Inflammatory macrophage (primary cell): ENCODE measurements at regions not wholly inside any gene's neighbourhood (a gene's known extent, or its start where the extent isn't known, plus 50 kb on each side); places are given as distances from the start of the nearest gene placed in this dataset.

ENCODE experiments used
- DNase-seq, 2 donors: peaks; one replicate each; pipeline ENCODE4 v3.0.0-alpha.2; 2020 to 2022

DNA sequence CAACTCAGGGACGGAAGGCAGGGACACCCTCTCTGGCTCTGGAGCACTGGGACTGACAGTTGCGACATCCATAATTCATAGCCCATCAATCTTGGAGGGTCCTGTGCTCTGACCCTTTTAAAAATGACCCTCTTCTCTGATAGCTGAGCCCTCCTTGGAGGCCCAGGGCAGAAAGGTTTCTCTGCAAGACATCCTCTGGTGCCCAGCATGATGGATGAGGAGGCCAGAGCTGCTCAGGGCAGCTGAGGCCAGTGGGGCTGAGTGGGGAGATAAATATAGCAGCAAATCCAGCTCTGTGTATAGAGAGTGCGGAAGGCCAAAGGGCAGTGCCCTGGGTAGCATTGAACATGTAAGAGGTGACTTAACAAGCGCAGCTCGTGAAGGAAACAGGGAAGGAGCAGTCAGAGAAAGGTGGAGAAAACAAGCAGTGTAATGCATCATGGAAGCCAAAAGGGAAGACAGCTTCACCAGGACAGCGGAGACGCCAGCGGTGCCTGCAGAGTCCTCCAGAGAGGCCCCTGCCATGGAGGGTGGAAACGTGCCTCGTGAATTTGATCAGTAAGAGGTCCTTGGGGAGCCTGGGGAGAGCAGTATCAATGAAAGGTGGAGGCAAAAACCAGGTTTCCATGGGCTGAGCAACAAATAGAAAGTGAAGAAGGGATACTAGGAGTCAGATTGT is 50.4 kb upstream of the FMOD start:
- no peak for DNase-seq

DNA sequence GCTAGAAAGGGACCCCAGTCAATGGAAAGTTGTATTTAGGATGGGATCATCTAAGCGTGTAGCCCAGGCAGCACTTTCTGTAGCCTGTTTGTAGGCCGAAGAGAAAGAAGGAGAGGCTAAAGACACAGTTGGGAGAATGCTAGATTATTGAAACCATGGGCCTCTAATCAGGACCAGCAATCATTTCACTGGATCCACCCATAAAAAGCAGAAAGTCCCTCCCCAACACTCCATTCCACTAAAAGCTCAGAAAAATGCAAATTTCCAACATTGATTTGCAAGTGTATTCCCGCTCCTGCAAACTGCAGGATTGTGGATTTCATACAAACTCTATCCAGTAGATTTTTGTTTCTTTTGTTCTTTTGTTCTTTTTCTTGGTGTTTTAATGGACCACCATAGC is 51.2 kb upstream of the FMOD start:
- no peak for DNase-seq

DNA sequence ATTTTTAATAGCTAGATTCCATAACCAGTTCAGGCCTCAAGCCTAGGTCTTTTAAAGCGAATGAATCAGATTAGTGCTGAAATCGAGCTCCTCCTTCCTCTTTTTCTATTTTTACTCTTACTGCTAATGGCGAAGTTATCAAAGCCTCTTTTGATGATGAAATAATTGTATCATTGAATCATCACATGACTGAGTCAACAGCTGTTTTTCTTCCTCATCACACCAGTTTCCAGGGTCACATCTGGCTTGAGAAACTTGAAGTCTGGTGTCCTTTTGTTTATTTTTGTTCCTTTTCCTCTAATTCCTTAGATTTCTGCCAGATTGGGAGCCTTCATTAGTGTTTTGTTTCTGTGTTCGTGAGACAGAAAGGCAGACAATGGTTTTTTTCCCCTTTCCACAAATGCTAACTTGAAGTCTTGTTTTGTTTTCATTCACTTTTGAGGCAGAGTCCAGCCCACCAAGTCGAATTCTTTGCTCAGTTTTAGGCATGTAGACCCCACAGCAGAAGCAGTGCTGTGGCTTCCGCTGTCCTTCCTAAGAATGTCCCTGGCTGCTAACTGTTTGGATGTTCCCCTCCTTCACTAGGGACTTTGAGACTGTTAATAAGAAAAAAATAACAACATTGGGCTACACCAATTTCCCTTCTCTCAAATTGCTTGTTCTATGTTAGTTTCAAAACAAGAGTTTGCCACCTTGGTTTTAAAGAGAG is 51.9 kb upstream of the FMOD start:
- peak; percentile 88 to 98 for DNase-seq

DNA sequence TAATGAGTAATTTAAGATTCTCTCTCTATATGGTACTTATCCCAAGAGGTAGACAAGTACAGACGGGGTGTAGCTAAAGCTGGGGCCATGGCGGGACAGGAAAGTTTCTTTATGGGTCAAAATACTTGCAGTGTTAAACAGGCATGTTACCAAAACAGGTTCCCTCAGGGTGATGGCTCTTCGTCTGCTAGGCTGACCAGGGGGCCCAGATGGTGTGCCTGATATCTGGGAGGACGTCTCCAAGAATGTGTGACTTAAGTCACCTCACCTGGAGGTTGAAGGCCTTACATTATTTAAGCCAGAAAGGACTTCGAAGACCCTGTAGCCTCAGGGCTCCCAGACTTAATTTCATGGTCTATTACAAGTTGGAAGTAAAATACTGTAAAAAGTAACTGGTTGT is 52.7 kb upstream of the FMOD start:
- DNase-seq: no peak

DNA sequence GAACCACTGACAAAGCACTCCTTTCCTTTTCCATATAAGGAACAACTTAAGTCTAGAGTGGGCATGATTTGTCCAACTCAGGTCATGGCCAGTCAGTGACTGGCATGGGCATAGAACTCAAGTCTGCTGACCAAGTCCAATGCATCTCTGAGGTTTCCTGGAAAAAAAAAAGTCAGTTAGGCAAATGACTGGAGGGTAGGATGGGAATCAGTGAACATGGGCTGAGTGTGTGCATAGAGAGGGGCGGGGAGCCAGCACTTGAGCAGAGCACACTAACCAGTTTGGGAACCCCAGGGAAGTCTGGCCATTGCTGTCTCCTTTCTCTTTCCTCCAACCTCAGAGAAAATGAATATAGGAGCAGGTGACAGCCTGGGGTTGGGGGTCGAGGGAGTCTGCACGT is 53.6 kb upstream of the FMOD start:
- DNase-seq: no peak

DNA sequence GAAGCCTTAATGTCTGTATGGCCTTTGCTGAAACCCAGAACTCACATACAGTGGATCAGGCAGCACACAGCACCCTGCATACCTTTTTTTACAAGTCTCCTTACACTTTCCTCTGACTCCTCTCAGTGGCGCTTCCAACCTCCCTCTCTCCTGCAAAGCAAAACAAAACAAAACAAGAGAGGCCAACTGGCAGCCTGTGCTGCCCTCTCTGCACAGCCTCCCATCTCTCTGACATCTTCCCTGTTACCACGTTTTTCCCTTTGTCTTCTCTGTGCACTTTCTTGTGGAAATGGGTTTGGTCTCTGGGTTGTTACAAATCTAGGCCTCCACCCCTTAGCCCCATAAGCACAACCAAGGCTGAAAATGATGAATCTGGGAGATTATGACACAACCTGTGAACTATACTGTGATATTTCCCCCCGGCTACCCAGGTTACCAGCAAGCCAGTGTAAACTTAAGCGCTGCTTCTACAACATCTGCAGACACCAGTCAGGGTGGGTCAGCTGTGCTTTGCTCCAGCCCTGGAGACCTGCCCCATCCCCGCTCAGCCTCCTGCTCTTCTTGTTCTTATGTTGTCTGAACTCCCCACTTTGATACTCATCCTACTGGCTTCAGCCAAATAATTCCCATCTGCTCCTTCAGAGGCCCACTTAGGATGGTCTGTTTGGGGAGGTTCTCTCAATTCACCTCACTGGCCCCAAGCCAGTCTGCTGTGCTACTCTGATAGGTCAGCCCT is 54.9 kb upstream of the FMOD start:
- no peak for DNase-seq

DNA sequence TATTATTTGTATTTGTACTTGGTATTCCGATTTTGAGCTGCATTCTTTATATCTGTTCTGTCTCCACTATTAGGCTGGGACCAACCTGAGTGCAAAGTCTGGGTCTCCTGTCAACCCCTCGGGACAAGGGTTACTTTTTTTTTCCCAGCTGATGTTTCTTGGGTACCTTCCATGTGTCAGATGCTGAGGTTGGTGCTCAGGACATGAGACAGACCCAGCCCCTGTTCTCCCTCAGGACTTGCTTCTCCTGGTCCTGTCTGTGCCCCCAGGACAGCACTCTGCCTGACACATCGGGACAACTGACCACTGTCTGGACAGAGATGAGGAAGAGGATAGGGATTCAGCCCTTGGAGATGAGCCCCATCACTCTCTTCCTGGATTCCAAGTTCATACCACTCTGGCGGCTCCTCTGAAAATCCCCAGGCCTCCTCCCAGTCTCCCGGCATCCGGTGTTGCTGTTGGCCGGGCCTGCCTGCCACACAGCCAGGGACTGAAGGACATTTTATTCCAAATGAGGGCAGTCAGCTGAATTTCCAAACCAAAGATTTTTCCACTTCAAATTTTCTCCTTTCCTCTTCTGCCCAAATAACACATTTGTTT is 55.6 kb upstream of the FMOD start:
- no peak for DNase-seq

DNA sequence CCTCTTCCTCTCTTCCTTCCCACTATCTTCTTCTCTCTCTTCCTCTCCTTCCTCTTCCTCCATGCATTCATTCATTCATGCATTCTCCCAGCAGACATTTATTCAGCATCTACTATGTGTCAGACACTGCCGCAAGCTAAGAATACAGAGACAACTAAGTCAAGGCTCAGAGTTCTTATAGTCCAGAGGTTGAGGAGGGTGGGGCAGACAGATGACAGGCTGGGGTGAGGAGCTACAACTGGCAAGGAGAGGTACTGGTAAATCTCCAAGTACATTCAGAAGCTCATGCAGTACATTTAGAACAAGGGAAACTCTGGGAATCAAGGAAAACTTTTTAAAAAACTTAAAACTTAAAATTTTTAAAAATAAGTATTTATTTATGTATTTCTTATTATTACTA is 56.4 kb upstream of the FMOD start:
- DNase-seq: no peak

DNA sequence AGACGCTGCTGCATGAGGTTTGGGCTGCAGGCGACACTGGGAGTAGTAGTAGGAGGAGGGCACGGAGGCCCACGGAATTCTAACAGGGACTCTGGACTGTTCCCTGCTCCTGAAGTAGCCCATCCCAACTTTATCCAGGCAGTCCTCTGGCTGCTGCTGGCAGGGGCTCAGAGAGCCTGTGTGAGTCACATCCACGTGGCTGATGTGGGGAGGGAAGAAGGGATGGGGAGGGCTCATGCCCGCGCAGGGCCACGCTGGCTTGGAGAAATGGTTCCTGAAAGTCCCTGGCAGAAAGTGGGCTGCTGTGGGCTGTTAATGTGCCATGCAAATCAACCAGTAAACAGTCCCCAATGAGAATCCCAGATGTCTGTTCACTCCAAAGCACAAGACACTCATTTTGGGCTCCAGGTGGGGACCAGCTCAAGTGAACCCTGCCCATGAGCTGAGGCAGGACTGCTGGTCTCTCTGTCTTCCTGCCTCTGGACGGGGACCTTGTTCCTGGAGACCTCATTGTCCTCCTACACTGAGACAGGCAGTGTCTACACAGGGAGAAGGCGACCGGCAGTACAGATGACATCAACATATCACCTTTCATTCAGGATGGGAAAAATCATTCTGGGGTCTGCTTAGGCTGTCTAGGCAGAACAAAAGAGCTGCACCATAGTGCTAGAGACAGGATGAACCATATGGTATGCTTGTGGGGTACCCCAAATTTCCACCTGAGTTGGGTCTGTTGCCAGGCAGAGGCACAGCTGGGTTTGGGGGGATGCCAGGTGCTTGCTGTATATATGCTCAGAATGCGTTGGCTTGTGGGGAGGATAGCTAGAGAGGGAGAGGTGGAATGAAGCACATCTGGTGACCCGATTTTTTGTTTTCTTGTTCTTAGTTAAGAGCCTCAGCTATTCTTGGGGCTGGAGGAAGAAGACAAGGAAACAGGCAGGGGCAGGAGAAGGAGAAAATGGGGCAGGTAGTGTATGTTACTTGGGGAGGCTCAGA is 57.9 kb upstream of the FMOD start:
- DNase-seq: peak; percentile 56 to 69

DNA sequence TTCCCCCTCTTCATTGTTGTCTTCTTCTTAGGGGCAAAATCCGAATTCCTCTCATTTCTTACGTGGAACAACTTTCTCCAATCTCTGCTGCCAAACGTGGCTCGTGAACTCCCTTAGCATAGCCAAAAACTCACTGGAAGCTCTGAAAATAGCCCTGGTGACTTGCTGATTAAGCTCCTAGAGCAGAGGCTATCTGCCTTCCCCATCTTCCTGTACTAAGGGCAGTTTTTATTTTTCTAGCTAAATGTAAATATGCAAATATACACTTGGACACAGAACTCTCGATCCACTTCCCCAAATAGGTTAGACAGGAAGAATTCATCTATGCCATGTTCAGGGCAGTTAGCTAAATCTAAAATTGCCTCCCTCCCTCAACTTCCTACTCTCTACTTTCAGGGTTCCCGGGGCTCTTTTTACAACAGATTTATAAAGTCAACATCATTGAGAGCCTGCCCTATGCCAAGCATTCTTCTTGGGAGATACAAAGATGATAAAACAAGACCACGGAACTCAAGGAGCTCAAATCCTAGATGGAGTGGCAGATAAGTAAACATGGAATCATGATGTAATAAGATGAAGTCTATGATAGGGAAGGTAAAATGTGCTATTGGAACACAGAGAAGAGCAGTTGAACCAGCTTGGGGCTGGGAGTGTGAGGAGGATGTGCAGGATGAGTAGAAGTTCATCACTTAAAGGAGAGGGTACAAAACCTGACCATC is 59.4 kb upstream of the FMOD start:
- peak; percentile 26 to 59 for DNase-seq

DNA sequence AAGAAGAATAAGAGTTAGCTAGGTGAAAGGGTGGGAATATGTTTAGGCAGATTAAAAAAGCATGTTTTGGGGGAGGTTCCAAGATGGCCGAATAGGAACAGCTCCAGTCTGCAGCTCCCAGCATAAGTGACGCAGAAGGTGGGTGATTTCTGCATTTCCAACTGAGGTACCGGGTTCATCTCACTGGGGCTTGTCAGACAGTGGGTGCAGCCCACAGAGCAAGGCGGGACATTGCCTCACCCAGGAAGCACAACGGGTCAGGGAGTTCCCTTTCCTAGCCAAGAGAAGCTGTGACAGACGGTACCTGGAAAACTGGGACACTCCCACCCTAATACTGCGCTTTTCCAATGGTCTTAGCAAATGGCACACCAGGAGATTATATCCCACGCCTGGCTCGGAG is 60.5 kb upstream of the FMOD start:
- peak; percentile 54 to 73 for DNase-seq

DNA sequence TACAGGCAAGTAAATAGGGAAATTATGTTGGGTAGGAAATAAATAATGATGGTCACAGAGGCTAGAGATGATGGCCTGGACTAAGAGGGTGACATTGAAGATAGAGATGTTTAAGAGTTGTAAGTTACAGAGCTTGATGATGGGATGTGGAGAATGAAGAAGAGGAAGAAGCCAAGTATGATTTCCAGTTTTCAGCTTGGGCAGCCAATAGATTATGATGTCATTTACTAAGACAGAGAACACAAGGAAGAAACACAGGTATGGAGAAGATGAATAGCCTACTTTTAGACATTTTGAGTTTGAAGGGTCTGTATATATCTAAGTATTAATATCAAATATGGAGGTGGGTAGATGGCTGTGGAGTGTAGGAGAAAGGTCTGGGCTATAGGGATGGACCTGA is 56.0 kb upstream of the PRELP start:
- DNase-seq: no peak

DNA sequence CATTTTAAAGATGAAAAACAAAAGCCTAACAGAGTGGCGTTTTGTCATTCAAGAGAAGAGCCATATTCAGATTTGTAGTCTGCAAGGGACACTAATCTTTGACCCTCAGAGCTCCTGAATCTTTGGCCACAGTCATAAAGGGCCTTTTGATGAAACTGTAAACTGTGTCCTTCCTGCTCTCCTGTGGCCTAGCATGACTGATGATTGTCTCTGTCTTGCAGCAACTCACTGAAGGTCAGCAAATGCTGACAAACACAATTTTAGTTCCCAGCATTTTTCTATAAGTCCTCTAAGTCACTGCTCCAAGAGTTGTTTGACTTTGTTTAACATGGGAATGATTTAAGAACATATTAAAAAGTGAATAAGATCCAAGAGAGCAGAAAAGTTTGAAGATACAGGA is 55.3 kb upstream of the PRELP start:
- no peak for DNase-seq

DNA sequence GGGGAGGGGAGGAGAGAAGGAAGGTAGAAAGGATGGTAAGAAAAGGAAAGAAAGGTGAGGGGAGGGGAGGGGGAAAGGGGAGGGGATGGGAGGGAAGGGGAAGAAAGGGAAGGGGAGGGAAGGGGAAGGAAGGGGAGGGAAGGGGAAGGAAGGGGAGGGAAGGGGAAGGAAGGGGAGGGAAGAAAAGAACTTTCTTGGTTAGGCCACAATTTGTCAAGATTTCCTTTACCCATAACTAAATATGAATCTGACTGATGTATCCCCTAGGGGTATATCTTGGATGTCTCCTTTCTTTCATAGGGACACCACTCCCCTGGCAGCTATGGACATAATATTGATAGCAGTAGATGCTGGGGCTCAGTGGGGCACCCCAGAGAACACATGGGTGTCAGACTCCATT is 54.4 kb upstream of the PRELP start:
- DNase-seq: no peak

DNA sequence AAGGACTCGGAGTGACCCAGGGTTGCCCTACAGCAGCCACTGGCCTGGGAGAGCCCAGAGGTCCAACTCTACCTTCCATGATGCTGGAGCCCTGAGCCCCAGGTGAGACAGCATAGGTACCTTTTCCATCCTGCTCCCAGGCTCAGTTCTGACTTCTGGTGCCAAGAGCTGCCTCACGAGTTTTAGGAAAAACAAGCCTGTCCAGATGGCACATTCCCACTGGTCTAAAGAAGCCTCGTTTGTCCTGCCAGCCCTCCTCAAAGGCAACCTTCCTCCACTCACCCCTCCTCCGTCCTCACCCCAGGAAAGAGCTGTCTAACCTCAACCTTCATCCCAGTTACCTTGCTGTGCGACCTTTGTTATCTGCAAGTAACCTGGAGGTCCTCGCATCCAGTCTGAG is 53.5 kb upstream of the PRELP start:
- DNase-seq: no peak

DNA sequence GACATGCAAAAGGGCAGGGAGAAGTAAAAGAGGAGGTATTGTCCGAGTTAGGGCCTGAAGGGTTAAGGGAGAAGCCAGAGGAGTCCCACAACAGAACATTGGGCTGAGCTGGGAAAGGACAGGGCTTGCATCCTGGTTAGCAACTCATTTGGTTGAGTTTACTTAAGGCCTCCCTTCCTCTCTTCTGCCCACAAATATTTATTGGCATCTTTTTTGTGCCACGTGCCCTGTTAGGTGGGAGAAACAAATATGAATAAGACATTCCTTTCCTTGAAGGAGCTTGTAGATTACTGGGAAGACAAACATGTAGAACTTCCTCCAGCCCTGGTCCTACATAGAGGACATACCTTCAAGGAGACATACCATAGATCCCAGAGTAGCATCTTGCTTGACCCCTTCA is 53.0 kb upstream of the PRELP start:
- no peak for DNase-seq

DNA sequence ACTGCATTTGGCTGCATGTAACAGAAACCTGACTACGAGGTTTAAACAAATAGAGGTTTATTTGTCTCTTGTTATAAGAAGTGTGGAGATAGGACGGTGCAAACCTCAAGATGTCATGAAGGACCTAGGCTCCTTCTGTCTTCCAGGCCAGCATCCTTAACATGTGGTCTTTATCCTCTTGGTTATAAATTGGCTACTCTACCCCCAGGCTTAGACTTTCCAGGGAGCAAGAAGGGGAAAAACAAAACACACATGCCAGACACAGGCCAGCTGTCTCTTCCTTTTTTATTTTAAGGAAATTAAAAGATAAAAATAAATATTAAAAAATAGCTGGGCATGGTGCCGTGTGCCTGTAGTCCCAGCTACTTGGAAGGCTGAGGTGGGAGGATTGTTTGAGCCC is 51.3 kb upstream of the PRELP start:
- no peak for DNase-seq

DNA sequence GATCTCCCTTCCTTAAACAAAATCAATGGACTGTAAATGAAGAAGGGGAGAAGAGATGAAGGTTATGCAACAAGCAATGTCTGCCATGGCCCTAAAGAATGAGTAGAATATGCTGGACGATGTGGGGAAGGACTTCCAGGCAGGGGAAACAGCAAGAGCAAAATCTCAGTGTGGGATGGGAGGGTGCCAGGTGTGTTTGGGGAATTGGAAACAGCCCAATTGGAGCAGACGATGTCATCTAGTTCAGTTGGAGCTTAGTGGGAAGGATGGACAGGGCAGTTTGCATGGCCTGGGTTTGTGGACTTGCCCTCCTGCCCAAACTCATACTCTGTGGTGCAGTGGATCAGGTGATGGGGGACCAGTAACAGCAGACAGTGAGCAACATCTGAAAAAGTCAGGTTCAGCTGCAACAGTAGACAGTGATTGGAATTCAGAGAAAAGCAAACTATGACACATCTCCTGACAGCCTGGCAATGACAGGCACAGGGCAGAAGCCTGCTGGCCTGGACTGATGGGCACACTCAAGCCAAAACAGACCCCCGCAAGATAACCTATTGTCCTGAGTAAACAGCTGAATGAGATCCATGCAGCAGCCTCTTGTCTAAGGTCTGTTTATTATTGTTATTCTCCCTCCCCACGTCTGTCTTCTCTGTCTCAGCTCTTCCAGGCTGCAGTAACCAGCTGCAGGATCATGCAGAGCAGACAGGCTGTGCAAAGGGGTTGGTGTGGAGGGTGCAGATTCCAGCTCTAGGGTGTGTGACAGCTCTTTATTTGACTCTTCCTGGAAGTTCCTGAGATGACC is 50.5 kb upstream of the PRELP start:
- no peak for DNase-seq

DNA sequence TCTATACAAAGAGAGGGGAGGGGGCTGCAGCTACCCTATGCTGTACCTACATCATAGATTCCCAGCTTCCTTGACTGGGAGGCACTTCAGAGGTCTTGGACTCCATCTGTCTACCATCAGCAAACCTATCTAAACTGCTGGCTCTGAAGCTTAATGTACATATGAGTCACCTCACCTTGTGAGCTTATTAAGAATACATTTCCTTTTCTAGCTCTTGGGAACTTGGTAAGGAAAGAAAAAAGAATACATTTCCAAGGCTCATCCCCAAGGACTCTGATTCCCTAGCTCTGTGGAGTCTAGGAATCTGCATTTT is 50.0 kb upstream of the PRELP start:
- DNase-seq: no peak
